Thoracic aorta (tissue), 2 donors: ENCODE measurements at regions not wholly inside any gene's neighbourhood (a gene's known extent, or its start where the extent isn't known, plus 50 kb on each side); places are given as distances from the start of the nearest gene placed in this dataset.

Experiments used
- ATAC-seq: fragments of 150-250 bp; one replicate; pipeline ENCODE4 v1.8.0; 2017; ENCODE audit warnings: low read depth; ENCODE audit not compliant: insufficient number of reproducible peaks, low FRiP score
- DNase-seq: peaks from one replicate; pipeline ENCODE4 v3.0.0-alpha.2; 2020; ENCODE audit warnings: low spot score
- H3K27ac ChIP-seq, 2 donors: fragments of 200-600 bp; sonication (generic); 1 replicate in 1 of 2; 2 replicates in 1 of 2; pipeline ENCODE4 v1.5.1; 2016; ENCODE audit warnings: mild to moderate bottlenecking in 2 of 2, moderate library complexity in 2 of 2
- H3K27me3 ChIP-seq: fragments of 200-600 bp; sonication (generic); replicated peaks from 2 replicates; pipeline ENCODE4 v1.6.0; 2016; ENCODE audit warnings: mild to moderate bottlenecking; ENCODE audit not compliant: insufficient read depth
- H3K36me3 ChIP-seq: fragments of 200-600 bp; sonication (generic); one replicate; pipeline ENCODE4 v1.5.1; 2016
- H3K4me1 ChIP-seq, 2 donors: fragments of 200-600 bp; sonication (generic); 1 replicate in 1 of 2; 2 replicates in 1 of 2; pipeline versions ENCODE4 v1.5.1 to v1.6.0; 2016; ENCODE audit warnings: low read depth in 2 of 2, mild to moderate bottlenecking in 1 of 2; ENCODE audit not compliant: control insufficient read depth in 1 of 2
- H3K4me3 ChIP-seq: fragments of 200-600 bp; sonication (generic); 2 replicates; pipeline ENCODE4 v1.5.1; 2016; ENCODE audit warnings: mild to moderate bottlenecking
- H3K9me3 ChIP-seq: fragments of 200-600 bp; sonication (generic); 2 replicates; pipeline ENCODE4 v1.5.1; 2016
- CTCF ChIP-seq: fragments of 200-600 bp; sonication (generic); IDR thresholded peaks from one replicate; pipeline ENCODE4 v1.5.1; 2019; ENCODE audit warnings: antibody characterized with exemption

GRCh38 chr3:178450476-178450875, 85.8 kb upstream of the KCNMB2 start:
- Histone ChIP-seq H3K36me3 (no peaks in the 10 kb centered on the region), H3K9me3 (no peaks in the 10 kb centered on the region), H3K4me1 (peaks cover 9 to 17% of the 10 kb centered on the region in 2 donors), H3K27ac (no peak overlapping the region), H3K27me3 (no peaks in the 10 kb centered on the region), H3K4me3 (no peak overlapping the region)
- DNase-seq (no peak), ATAC-seq (no peak)
- no peak for TF ChIP-seq CTCF

DNA sequence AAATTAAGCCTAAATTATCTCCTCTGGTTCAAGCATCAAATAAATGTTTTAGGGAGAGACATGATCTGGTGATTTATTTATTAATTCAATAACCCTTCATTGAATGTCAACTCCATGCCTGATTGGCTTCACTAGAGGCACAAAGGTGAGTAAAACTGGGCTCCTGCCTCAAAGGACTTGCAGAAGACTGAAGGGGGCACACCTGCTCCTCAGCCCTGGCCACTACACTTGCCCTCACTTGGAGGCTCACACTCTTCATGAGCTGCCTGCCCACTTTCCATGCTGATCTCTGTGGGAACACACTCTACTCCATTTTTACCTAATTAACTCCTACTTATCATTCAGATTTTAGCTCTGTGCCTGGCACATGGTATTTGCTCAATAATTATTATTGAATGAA, 84.4 kb upstream of the KCNMB2 start:
- Histone ChIP-seq H3K27ac (no peak overlapping the region), H3K27me3 (no peaks in the 10 kb centered on the region), H3K36me3 (no peaks in the 10 kb centered on the region), H3K9me3 (no peaks in the 10 kb centered on the region), H3K4me3 (no peak overlapping the region), H3K4me1 (peaks cover 9 to 17% of the 10 kb centered on the region in 2 donors)
- DNase-seq (no peak), ATAC-seq (no peak)
- no peak for TF ChIP-seq CTCF

GRCh38 chr3:178454726-178455125, 81.5 kb upstream of the KCNMB2 start:
- Histone ChIP-seq H3K9me3 (no peaks in the 10 kb centered on the region), H3K27ac (no peak overlapping the region), H3K4me1 (peaks cover 9 to 17% of the 10 kb centered on the region in 2 donors), H3K27me3 (no peaks in the 10 kb centered on the region), H3K4me3 (no peak overlapping the region), H3K36me3 (no peaks in the 10 kb centered on the region)
- ATAC-seq (no peak), DNase-seq (no peak)
- TF ChIP-seq CTCF = no peak

DNA sequence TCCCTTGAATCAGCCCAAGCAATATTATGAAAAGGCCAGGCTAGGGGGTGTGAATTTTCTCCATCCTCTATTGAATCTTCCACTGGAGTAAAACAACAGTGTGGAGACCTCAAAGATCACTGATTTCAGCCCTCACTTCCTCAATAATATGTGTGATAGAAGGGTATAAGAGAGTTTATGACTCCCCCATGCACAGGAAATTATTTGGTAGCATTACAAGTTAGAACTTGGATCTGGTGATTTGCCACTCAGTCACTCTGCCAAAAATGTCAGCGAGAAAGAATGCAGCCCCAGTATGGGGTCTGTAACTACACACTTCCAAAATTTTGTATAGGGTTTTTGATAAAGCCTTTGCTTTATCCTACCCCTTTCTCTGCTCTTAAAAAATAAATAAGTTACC, 81.0 kb upstream of the KCNMB2 start:
- H3K4me3 ChIP-seq = no peak overlapping the region
- H3K4me1 ChIP-seq = peaks cover 9 to 17% of the 10 kb centered on the region in 2 donors
- no peak overlapping the region for H3K27ac ChIP-seq
- no peaks in the 10 kb centered on the region for H3K36me3 ChIP-seq
- no peaks in the 10 kb centered on the region for H3K27me3 ChIP-seq
- H3K9me3 ChIP-seq = no peaks in the 10 kb centered on the region
- no peak for ATAC-seq
- DNase-seq = no peak
- TF ChIP-seq CTCF = no peak

GRCh38 chr3:178455946-178456345, 80.3 kb upstream of the KCNMB2 start:
- H3K27me3 ChIP-seq = no peaks in the 10 kb centered on the region
- H3K27ac ChIP-seq = no peak overlapping the region
- H3K9me3 ChIP-seq = no peaks in the 10 kb centered on the region
- no peak overlapping the region for H3K4me3 ChIP-seq
- H3K4me1 ChIP-seq = peaks cover 9 to 17% of the 10 kb centered on the region in 2 donors
- DNase-seq (no peak), ATAC-seq (no peak)
- no peak for TF ChIP-seq CTCF
- no peaks in the 10 kb centered on the region for H3K36me3 ChIP-seq
